GM21515 (cell line): ENCODE measurements at regions not wholly inside any gene's neighbourhood (a gene's known extent, or its start where the extent isn't known, plus 50 kb on each side); places are given as distances from the start of the nearest gene placed in this dataset.

Experiments used
- ATAC-seq: cut with Tn5 transposase; IDR thresholded peaks from one replicate; pipeline ENCODE4 v1.9.1; 2021; ENCODE audit not compliant: unreplicated experiment

- ATAC-seq = no peak
Measured at GRCh38 chr4:165765053-165765452, 108.0 kb upstream of the TLL1 start.

GRCh38 chr4:165766018-165766417, 107.0 kb upstream of the TLL1 start:
- no peak for ATAC-seq

GRCh38 chr4:165766976-165767375, 106.1 kb upstream of the TLL1 start:
- ATAC-seq = no peak

GRCh38 chr4:165767671-165768070, 105.4 kb upstream of the TLL1 start:
- ATAC-seq = no peak

GRCh38 chr4:165768281-165768680, 104.8 kb upstream of the TLL1 start:
- no peak for ATAC-seq

- no peak for ATAC-seq
Measured at GRCh38 chr4:165774326-165774725, 98.7 kb upstream of the TLL1 start.

- ATAC-seq = no peak
Measured at GRCh38 chr4:165779950-165780670, 92.9 kb upstream of the TLL1 start.

- ATAC-seq = no peak
Measured at GRCh38 chr4:165780735-165781134, 92.3 kb upstream of the TLL1 start.

- ATAC-seq = no peak
Measured at GRCh38 chr4:165782623-165783022, 90.4 kb upstream of the TLL1 start.

GRCh38 chr4:165783626-165784025, 89.4 kb upstream of the TLL1 start:
- no peak for ATAC-seq

GRCh38 chr4:165784672-165785071, 88.4 kb upstream of the TLL1 start:
- no peak for ATAC-seq

- no peak for ATAC-seq
Measured at GRCh38 chr4:165785337-165785736, 87.7 kb upstream of the TLL1 start.

GRCh38 chr4:165787516-165788274, 85.3 kb upstream of the TLL1 start:
- ATAC-seq = no peak

GRCh38 chr4:165788686-165789463, 84.2 kb upstream of the TLL1 start:
- no peak for ATAC-seq

GRCh38 chr4:165793236-165793635, 79.8 kb upstream of the TLL1 start:
- ATAC-seq = no peak

- ATAC-seq = no peak
Measured at GRCh38 chr4:165794834-165795233, 78.2 kb upstream of the TLL1 start.

- no peak for ATAC-seq
Measured at GRCh38 chr4:165799384-165799815, 73.6 kb upstream of the TLL1 start.

- no peak for ATAC-seq
Measured at GRCh38 chr4:165802452-165802851, 70.6 kb upstream of the TLL1 start.

GRCh38 chr4:165803005-165803404, 70.0 kb upstream of the TLL1 start:
- no peak for ATAC-seq

- no peak for ATAC-seq
Measured at GRCh38 chr4:165805406-165805805, 67.6 kb upstream of the TLL1 start.

GRCh38 chr4:165806613-165807012, 66.4 kb upstream of the TLL1 start:
- no peak for ATAC-seq

GRCh38 chr4:165810726-165811125, 62.3 kb upstream of the TLL1 start:
- ATAC-seq = no peak
